ENCODE measurements at regions not wholly inside any gene's neighbourhood (a gene's known extent, or its start where the extent isn't known, plus 50 kb on each side); places are given as distances from the start of the nearest gene placed in this dataset.

GRCh38 chr5:7955476-7955875, 86.5 kb downstream of the MTRR start:
- no peak overlapping the region for H3K4me3 ChIP-seq (replicated peaks; ENCODE audit: low read depth, low read length)
- no peak for TF ChIP-seq CTCF (IDR thresholded peaks at IDR 0.05; ENCODE audit: low read length, missing control alignments)
- DNase-seq (ENCODE audit: low read depth) = no peak

GRCh38 chr5:7957329-7957728, 88.4 kb downstream of the MTRR start:
- no peak overlapping the region for H3K4me3 ChIP-seq (replicated peaks; ENCODE audit: low read depth, low read length)
- no peak for TF ChIP-seq CTCF (IDR thresholded peaks at IDR 0.05; ENCODE audit: low read length, missing control alignments)
- no peak for DNase-seq (ENCODE audit: low read depth)

- H3K4me3 ChIP-seq (replicated peaks; ENCODE audit: low read depth, low read length) = no peak overlapping the region
- no peak for TF ChIP-seq CTCF (IDR thresholded peaks at IDR 0.05; ENCODE audit: low read length, missing control alignments)
- DNase-seq (ENCODE audit: low read depth) = no peak
Measured at GRCh38 chr5:7960142-7960541, 91.2 kb downstream of the MTRR start.

GRCh38 chr5:7961540-7961939, 92.6 kb downstream of the MTRR start:
- DNase-seq (ENCODE audit: low read depth) = no peak
- H3K4me3 ChIP-seq (replicated peaks; ENCODE audit: low read depth, low read length) = no peak overlapping the region
- TF ChIP-seq CTCF (IDR thresholded peaks at IDR 0.05; ENCODE audit: low read length, missing control alignments) = no peak

- DNase-seq (ENCODE audit: low read depth) = no peak
- TF ChIP-seq CTCF (IDR thresholded peaks at IDR 0.05; ENCODE audit: low read length, missing control alignments) = no peak
- H3K4me3 ChIP-seq (replicated peaks; ENCODE audit: low read depth, low read length) = no peak overlapping the region
Measured at GRCh38 chr5:7970816-7971215, 101.9 kb downstream of the MTRR start.

- DNase-seq (ENCODE audit: low read depth) = no peak
- TF ChIP-seq CTCF (IDR thresholded peaks at IDR 0.05; ENCODE audit: low read length, missing control alignments) = no peak
Measured at GRCh38 chr5:7976411-7977190, 107.7 kb downstream of the MTRR start.

GRCh38 chr5:7978114-7978513, 109.2 kb downstream of the MTRR start:
- DNase-seq (ENCODE audit: low read depth) = no peak
- no peak overlapping the region for H3K4me3 ChIP-seq (replicated peaks; ENCODE audit: low read depth, low read length)
- TF ChIP-seq CTCF (IDR thresholded peaks at IDR 0.05; ENCODE audit: low read length, missing control alignments) = no peak

More at GRCh38 chr5:7976411-7977190, 107.7 kb downstream of the MTRR start:
- no peak overlapping the region for H3K4me3 ChIP-seq (replicated peaks; ENCODE audit: low read depth, low read length)

Measured in fibroblast of pulmonary artery (primary cell).